HPDE6-E6E7 (cell line): ENCODE measurements at regions not wholly inside any gene's neighbourhood (a gene's known extent, or its start where the extent isn't known, plus 50 kb on each side); places are given as distances from the start of the nearest gene placed in this dataset.
"Not testable (repeated sequence)": the region's sequence is repeated elsewhere in the genome, so short reads cannot be mapped to it uniquely, and the experiment has no call there.

ENCODE experiments used
- DNase-seq: peaks from one replicate; pipeline ENCODE4 v3.0.0; 2011; ENCODE audit warnings: missing footprints; ENCODE audit errors: extremely low spot score

DNA sequence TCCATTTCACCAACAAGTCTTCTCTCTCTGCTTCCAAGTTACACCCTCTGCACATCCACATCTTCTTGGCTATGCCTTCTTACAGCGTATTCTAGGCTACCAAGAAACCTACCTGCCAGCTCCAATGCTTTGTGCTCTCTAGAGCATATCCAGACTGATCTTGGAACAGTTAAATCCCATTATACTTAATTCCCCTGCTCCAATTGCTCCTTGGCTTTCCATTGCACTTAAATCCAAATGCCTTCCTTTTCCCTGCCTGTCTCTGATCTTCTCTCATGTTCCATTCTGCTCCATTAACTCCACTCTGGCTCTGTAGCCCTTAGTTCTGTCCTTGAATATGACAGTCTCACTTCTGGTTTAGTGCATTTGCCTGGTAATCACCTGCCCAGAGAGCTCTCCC, 322.4 kb downstream of the LRRC70 start:
- DNase-seq = no peak

DNA sequence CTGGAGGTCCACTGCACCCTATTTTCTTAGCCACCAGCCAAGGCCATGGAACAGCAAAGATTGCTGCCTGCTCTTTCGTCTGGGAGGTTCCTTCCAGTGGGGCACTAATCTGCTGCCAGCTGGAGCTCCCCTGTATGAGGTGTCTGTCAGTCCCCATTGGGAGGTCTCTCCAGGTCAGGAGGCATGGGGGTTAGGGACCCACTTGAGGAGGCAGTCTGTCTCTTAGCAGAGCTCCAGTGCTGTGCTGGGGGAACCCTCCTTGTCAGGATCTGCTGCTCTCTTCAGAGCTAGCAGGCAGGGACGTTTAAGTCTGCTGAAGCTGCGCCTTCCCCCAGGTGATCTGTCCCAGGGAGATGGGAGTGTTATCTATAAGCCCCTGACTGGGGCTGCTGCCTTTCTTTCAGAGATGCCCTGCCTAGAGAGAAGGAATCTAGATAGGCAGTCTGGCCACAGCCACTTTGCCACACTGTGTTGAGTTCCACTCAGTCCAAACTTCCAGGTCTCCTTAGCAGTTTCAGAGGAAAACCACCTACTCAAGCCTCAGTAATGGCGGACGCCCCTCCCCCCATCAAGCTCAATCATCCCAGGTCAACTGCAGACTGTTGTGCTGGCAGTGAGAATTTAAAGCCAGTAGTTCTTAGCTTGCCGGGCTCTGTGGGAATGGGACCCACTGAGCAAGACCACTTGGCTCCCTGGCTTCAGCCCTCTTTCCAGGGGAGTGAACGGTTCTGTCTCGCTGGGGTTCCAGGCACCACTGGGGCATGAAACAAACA, 317.7 kb downstream of the LRRC70 start:
- DNase-seq = no peak

- no peak for DNase-seq
These were observed 308.1 kb downstream of the LRRC70 start for GRCh38 chr5:62886603-62887315.

- not testable (repeated sequence) for DNase-seq
These were observed 258.7 kb downstream of the LRRC70 start for GRCh38 chr5:62837330-62837729.

DNA sequence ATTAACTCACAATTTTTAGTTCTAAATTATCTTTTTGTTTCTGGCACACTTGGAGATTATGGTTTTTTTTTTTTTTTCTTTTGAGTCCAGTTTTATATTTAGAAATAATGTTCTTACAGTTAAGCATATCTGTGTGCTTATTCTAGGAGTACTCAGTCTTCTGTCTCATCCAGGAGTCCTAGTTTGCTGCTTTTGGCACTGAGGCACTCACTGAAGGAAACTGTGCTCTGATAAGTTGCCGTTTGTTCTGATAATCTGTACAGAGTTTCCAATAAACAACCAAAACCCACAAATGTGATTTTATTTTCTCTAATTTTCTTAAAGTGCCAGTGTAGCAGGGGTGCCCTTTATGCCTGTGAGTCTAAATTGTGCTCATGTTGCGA, 251.0 kb downstream of the LRRC70 start:
- DNase-seq = no peak

GRCh38 chr5:62828742-62829603, 250.4 kb downstream of the LRRC70 start:
- no peak for DNase-seq

DNA sequence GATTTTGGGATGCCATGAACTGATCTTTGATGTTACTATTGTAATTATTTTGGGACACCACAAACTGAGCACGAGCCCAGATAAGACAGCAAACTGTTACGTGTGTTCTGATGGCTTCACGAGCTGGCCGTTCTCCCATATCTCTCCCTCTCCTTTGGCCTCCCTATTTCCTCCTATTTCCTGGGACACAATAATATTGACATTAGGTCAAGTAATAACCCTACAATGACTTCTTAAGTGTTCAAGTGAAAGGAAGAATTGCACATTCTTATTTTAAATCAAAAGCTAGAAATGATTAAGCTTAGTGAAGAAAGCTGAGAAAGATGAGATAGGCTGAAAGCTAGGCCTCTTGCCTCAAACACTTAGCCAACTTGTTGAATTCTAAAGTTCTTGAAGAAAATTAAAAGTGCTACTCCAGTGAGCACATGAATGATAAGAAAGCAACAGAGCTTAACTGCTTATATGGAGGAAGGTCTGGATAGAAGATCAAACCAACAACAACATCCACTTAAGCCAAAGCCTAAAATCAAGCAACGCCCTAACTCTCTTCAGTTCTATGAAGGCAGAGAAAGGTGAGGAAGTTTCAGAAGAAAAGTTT, 247.1 kb downstream of the LRRC70 start:
- DNase-seq = no peak

GRCh38 chr5:62824936-62825335, 246.3 kb downstream of the LRRC70 start:
- DNase-seq = no peak

GRCh38 chr5:62817043-62817442, 238.4 kb downstream of the LRRC70 start:
- not testable (repeated sequence) for DNase-seq

GRCh38 chr5:62814991-62815390, 236.4 kb downstream of the LRRC70 start:
- no peak for DNase-seq

DNA sequence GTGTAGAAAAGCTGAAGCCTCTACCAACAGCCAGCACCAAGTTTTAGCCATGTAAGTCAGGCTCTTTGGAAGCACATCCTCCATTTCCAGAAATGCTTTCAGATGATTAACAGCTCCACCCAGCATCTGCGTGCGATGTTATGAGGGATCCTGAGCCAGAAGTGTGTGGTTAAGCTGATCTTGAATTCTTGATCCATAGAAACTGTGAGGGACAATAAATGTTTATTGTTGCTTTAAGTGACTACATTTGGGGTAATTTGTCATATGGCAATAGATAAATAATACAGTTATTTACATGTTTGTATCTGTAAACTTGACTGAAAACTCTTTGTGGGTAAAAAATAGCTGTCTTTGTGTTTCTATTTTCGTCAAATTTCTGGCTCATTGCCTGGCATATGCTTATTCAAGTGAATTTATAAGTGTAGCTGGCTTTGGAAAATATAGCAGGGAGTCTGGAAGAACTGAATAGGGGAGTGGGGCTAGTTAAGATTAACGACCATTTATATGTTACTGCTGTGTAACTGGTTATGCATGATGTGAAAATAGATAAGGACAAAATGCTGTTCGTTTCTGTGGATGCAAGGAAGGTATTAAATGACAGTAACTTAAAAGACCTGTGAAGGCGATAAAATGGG, 234.1 kb downstream of the LRRC70 start:
- no peak for DNase-seq

- not testable (repeated sequence) for DNase-seq
These were observed 226.2 kb downstream of the LRRC70 start for GRCh38 chr5:62804819-62805218.

DNA sequence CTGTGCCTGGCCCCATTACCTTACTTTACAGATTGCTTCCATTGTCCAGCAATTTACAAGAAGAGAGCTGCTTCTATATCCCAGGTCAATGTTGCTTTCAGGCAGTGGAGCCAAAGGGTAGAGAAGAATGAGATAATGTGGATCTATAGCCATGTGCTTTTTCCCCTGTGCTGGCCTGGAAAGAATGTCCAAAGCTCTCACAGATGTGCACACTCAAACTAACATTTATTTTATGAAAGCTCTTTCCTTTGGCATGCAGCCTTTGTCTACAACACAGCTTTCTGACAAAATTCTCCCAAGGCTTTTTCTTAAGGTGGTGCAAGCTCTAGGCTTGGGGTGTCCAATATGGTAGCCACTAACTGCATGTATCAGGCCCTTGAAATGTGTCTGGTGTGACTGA, 217.3 kb downstream of the LRRC70 start:
- DNase-seq = no peak

DNA sequence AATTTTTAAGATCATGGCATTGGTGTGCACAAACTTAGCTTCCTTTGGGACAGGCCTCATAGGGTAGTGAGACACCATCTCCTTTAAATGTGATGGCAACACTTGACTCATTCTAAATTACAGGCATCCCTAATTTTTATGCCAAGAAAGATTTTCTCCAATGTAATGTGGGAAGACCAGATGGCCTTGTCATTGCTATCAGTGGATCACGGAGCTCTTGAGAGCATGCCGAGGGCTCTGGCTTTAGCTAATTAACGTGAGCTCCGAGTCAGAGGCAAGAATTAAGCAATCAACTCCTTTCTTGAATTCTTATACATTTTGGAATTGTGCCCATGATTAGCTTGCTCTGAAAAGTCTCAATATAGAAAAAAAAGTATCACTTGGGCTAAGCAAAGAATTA, 215.8 kb downstream of the LRRC70 start:
- no peak for DNase-seq

DNA sequence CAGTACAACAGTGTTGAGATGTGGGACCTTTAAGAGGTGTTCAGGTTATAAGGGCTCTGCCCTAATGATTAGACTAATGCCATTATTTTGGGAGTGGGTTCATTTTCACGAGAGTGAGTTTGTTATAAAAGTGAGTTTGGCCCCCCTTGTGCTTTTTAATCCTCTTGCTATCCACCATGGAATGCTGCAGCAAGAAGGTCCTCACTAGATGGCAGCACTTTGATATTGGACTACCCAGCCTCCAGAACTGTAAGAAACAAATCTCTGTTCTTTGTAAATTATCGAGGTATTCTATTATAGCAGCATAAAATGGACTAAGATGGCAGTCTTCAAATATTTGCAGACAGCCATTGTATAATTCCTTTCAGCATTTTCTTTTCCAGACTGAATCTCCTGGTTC, 212.4 kb downstream of the LRRC70 start:
- no peak for DNase-seq

DNA sequence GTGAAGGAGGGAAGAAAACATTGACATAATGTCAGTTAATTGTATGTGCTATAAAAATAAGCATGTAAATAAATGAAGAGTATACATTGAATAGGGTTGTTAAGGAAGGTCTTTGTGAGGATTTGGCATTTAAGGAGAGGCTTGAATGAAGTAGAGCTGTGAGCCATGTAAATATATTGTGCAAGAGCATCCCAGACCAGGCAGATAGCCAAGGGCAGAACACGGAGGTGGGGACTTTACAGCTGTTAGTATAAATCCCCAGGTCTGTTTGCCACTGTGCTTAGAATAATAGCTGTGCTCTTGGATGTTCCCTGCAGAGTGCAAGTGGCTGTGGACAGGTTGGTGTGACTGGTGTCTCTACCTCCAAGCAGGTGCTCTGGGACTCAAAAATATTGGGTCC, 211.7 kb downstream of the LRRC70 start:
- no peak for DNase-seq

DNA sequence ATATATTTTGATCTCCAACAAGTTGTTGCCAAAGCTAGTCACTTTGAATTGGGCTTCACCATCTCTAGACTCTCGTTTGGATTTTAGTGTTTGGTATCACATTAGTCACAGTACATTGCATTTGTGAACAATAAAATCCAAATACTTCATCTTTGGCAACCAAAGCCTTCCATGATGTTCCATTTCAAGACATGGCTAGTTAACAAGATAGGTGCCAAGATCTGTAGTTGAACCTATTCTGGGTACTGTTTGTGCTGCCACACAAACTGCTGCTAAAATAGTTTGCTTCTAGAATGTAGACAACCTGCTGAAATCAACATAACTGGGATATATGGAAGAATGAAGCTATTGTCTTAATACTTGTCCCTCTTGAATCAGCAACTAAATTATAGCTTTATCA, 207.5 kb downstream of the LRRC70 start:
- no peak for DNase-seq

DNA sequence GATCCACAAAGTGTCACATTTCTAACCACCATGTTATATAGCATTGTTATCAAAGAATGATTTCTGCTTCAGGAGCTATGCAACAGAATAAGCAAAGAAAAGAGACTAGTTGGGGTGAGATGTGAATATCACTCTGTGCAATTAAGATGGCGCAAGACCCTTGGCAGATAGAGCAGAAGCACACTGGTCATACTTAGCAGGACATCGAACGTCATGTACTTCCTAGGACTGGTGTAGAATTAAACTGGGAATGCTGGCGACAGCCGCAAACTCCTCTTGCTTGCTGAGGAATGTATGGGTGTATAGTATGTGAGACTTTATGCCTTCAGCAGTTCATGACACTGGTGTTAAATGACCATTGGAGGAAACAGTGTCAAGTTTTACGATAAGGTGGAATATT, 207.0 kb downstream of the LRRC70 start:
- no peak for DNase-seq

DNA sequence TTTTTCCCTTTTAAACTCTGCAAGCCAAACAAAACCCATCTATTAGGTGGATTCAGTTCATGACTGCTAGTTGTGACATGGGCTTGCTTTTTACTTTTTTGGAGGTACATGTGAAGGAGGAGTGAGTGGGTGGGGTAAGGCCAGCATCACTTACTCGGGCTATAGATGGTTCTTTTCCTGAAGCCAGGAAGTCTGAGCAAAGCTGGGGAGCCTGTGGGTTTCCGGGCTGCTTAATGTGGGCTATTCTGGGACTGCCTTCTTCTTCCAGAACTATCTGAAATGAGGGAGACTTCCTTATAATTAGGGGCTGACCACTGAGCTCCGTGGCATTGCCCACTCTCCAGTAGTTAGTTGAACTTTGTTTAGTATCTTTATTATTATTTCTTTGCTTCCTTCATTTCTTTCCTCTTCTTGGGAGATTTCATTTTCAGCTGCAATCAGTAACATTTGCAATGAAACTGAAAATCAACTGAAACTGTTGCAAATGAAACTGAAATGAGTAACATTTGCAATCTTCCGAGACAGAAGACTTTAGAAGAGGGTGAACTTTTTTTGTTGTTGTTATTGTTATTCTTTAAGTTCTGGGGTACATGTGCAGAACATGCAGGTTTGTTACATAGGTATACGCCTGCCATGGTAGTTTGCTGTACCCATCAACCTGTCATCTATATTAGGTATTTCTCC, 204.9 kb downstream of the LRRC70 start:
- no peak for DNase-seq

GRCh38 chr5:62780888-62781287, 202.3 kb downstream of the LRRC70 start:
- DNase-seq = no peak

DNA sequence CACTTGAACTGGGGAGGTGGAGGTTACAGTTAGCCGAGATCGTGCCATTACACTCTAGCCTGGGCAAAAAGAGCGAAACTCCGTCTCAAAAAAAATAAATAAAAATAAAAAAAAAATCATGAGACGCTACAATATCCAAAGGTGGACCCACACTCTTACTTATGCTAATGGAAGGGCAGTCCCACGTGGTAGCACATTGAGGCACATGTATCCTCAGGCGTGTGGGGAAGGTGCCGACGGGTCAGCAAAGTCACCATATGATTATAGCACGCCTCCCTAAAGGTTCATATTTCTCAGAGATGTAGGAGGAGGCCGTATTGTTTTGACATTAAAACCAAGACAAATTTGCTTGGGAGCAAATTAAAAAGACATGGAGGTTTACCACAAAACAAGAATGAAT, 201.6 kb downstream of the LRRC70 start:
- DNase-seq = no peak
